Right hindlimb (tissue), 1 donor: ENCODE measurements at regions not wholly inside any gene's neighbourhood (a gene's known extent, or its start where the extent isn't known, plus 50 kb on each side); places are given as distances from the start of the nearest gene placed in this dataset.
"Not testable (repeated sequence)": the region's sequence is repeated elsewhere in the genome, so short reads cannot be mapped to it uniquely, and the experiment has no call there.

Source experiments
- DNase-seq: peaks from one replicate; pipeline ENCODE4 v3.0.0-alpha.2; 2018

GRCh38 chrX:27404366-27404765, 58.8 kb downstream of the PPP4R3C start:
- DNase-seq = no peak

DNA sequence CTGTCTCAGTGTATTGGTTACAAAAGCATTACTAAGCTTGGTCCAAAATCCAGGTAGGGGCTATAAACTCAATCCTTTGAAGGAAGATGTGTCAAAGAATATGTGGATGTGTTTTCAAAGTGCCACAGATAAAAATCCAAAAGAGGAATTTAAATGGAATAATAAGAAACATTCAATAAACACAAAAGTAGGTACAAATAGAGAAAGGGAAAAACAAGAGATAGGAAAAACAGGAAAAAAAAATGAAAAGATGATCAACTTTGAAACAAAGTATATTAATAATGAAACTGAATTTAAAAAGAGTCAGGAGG, 64.0 kb downstream of the PPP4R3C start:
- DNase-seq = no peak

GRCh38 chrX:27391623-27392022, 71.5 kb downstream of the PPP4R3C start:
- no peak for DNase-seq

DNA sequence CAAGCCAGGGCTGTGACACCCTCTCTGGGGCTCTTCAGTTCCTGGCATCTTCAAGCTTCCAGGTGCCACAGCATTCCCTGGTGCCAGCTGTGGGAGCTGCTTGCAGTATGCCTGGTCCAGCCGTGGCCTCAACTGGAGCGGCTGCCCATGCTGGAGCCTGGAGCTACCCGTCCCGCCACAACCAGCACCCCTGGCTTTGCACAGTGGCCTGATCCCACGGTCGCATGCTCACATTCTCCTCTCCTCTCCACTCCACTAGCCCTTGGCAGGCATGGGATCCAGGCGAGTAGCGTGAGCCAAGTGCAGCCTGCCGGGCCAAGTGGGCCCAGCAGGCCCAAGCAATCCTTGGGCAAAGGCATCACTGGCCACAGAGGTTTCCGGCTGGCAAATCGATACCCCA, 81.7 kb downstream of the PPP4R3C start:
- DNase-seq = no peak

GRCh38 chrX:27380163-27380845, 82.8 kb downstream of the PPP4R3C start:
- DNase-seq = no peak

DNA sequence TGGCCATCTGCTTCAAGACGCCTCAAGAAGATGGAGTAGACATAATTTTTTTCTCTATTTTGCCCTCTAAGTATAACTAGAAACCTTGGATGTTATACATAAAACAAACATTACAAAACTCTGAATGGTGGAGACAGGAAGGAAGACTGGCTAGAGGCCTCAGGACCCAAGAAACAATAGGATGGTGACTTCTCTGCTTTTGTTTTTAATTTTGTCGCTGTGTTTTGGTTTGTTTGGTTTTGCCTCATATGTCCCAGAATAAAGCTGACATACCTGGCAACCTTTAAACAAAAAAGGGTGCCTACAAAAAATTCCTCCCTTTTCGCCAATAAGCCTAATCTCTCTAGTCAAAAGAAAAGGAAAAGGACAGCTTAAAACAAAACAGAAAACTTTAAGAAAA, 109.1 kb downstream of the PPP4R3C start:
- no peak for DNase-seq

DNA sequence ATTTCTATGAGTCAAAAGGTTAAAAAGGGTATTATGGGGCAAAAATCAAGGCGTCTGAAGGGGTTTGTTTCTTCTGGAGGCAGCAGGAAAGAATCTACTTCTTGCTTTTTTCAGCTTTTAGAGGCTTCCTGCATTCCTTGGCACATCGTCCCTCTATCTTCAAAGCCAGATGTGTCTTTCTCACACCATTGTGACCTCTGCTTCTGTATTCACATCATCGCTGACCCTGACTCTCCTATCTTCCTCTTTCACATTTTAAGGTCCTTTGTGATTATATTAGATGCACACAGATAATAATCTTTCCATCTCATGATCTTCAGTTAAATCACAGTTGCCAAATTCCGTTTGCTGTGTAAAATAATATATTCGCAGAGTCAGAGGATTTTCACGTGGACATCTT, 112.7 kb downstream of the PPP4R3C start:
- DNase-seq = no peak

- peak; percentile 17 for DNase-seq
These were observed 126.6 kb downstream of the PPP4R3C start for GRCh38 chrX:27336466-27337091.

- DNase-seq = no peak
These were observed 141.5 kb downstream of the PPP4R3C start for GRCh38 chrX:27321632-27322031.

GRCh38 chrX:27309406-27309805, 153.7 kb downstream of the PPP4R3C start:
- no peak for DNase-seq

DNA sequence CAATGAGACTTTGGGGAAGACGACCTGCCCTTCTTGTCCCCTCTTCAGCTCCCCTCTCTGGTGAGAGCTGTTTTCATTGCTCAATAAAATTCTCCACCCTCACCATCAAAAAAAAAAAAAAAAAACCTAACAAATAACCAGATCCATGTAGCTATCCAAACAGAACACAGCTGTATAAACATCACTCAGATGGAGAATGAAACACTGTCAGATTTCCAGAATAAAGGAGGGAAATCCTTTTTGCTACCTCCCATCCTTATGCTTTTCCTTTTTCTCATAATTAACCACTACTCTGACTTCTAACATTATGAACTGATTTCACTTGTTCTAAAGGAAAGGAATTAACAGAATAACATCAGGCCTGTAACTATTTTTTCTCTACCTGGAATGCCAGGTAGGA, 155.6 kb downstream of the PPP4R3C start:
- no peak for DNase-seq

- not testable (repeated sequence) for DNase-seq
These were observed 170.6 kb downstream of the PPP4R3C start for GRCh38 chrX:27292552-27292951.

DNA sequence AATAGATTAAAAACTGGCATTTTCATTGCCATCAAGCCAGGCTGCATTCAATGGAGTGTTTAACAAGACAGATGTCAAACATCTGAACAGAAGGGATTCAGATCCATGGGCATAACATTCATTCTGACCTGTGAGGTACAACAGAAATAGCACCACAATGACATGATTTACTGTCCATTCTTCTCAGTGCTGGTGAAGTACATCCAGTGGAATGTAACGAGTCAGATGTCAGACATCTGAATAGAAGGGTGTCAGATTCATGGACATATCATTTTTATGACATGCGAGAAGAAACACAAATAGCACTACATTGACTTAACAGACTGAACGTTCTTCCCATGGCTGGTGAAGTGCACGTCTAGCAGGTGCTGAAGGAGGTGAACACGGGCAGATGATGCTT, 186.4 kb downstream of the PPP4R3C start:
- no peak for DNase-seq

DNA sequence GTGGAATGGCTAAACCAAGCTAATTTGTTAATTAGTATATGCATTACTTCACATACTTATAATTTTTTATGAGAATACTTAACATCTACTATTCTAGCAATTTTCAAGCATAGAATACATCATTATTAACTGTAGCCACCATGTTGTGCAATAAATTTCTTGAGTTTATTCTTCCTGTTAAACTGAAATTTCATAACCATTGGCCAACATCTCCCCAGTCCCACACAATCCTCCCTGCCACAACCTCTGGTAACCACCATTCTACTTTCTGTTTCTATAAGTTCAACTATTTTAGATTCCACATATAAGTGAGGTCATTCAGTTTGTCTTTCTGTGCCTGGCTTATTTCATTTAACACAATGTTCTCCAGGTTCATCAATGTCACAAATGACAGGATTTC, 208.5 kb downstream of the PPP4R3C start:
- DNase-seq = no peak

DNA sequence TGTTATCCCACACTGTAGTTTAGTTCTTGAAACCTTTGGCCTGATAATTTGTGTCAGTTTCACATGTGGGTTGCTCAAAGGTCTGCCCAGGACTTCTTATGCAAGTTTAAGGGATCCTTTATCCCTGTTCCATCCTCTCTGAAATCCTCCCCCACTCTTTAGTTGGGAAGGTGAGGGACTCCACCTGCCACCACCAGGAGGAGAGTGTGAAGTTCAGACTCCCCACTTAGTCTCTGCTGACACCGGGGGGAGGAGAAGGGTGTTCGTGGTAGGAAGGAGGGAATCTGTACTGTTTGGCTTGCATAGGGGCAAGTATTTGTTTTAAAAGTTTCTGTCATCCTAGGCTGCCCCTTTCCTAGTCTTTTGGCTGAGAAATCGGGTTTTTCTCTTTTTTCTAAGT, 211.8 kb downstream of the PPP4R3C start:
- no peak for DNase-seq

GRCh38 chrX:27242581-27242980, 220.6 kb downstream of the PPP4R3C start:
- no peak for DNase-seq

GRCh38 chrX:27241981-27242380, 221.2 kb downstream of the PPP4R3C start:
- DNase-seq = peak; percentile 31

GRCh38 chrX:27240042-27240441, 223.1 kb downstream of the PPP4R3C start:
- DNase-seq = not testable (repeated sequence)

DNA sequence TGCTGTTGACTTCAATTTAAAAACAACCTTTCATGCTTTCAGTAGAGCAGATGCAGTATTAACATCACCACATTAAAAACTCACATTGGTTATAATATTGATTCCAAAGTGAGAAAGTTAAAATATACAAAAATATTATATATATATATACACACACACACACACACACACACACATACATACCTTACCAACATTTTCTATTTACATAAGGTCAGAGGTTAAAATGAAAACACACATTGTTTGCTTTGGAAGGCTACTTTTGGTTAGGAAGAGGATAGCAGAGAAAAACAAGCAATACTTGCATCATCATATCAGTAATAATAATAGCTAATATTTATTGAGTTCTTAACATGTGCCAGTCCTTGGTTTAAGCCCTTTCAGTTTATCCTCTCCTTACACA, 226.5 kb downstream of the PPP4R3C start:
- DNase-seq = no peak

- DNase-seq = no peak
These were observed 233.4 kb downstream of the PPP4R3C start for GRCh38 chrX:27229721-27230120.

GRCh38 chrX:27222661-27223060, 240.5 kb downstream of the PPP4R3C start:
- DNase-seq = no peak

GRCh38 chrX:27186671-27187070, 276.5 kb downstream of the PPP4R3C start:
- peak; percentile 17 for DNase-seq

DNA sequence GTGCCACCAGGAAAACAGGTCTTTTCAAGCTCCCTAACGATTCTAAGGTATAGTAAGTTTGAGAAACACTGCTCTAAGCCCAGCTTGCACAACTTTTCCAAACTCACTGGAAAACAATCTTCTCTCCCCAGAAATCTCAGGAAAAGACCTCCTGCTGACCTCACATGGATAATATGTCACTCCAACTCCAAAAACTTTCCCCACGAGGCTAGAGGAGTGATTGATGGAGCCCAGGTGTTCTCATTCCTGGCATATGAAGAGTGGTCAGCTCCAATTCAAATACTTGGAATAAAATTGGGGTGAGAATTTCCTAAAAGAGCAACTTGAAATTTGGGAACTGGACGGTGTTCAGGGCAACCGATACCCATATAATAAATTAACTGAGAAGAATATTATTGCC, 299.9 kb downstream of the PPP4R3C start:
- DNase-seq = no peak

DNA sequence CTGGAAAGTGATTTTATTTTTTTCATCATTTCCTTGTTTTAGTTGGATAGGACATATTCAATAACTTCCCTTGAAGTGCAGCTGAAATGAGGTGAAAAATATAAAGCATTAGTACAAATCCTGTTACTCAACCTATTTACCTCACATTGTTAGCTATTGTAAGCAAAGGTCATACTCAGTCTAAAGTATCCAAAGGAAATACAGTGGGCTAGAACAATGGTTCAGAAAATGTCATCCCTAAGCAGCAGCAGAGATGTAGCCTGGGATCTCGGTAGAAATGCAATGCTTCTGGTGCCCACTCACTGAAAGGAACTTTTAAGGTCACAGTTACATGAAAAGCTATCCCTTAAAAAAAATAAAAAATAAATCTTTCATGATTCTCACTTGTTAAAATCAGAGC, 300.6 kb downstream of the PPP4R3C start:
- no peak for DNase-seq

DNA sequence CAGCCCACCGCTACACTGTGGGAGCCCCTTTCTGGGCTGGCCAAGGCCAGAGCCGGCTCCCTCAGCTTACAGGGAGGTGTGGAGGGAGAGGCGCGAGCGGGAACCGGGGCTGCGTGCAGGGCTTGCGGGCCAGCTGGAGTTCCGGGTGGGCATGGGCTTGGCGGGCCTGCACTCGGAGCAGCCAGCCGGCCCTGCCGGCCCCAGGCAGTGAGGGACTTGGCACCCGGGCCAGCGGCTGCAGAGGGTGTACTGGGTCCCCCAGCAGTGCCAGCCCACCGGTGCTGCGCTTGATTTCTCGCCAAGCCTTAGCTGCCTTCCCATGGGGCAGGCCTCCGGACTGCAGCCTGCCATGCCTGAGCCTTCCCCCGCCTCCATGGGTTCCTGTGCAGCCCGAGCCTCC, 306.2 kb downstream of the PPP4R3C start:
- not testable (repeated sequence) for DNase-seq
